BLaER1 (cell line): ENCODE measurements at regions not wholly inside any gene's neighbourhood (a gene's known extent, or its start where the extent isn't known, plus 50 kb on each side); places are given as distances from the start of the nearest gene placed in this dataset.
"Not testable (repeated sequence)": the region's sequence is repeated elsewhere in the genome, so short reads cannot be mapped to it uniquely, and the experiment has no call there.

Experiments
- H3K27ac ChIP-seq: shearing (Covaris generic); formaldehyde crosslinking; 2 replicates; pipeline ENCODE4 v1.8.1; 2022
- H3K27me3 ChIP-seq: shearing (Covaris generic); formaldehyde crosslinking; 2 replicates; pipeline ENCODE4 v1.8.1; 2022
- H3K36me3 ChIP-seq: shearing (Covaris generic); formaldehyde crosslinking; 2 replicates; pipeline ENCODE4 v1.8.1; 2022
- H3K4me1 ChIP-seq: shearing (Covaris generic); formaldehyde crosslinking; 2 replicates; pipeline ENCODE4 v1.8.1; 2022
- H3K4me2 ChIP-seq: shearing (Covaris generic); formaldehyde crosslinking; 2 replicates; pipeline ENCODE4 v1.8.1; 2022
- H3K4me3 ChIP-seq: shearing (Covaris generic); formaldehyde crosslinking; 2 replicates; pipeline ENCODE4 v1.8.1; 2022
- H3K9ac ChIP-seq: shearing (Covaris generic); formaldehyde crosslinking; 2 replicates; pipeline ENCODE4 v1.8.1; 2022
- H3K9me3 ChIP-seq: shearing (Covaris generic); formaldehyde crosslinking; 2 replicates; pipeline ENCODE4 v1.8.1; 2022
- H4K20me1 ChIP-seq: shearing (Covaris generic); formaldehyde crosslinking; 2 replicates; pipeline ENCODE4 v1.8.1; 2022
- Cebpa-rat ChIP-seq: shearing (Covaris generic); IDR thresholded peaks from 2 replicates; pipeline ENCODE4 v1.8.1; 2022

GRCh38 chr3:20543535-20544226, 357.7 kb upstream of the SGO1 start:
- Histone ChIP-seq H3K4me1 (no peaks in the 10 kb centered on the region), H3K4me2 (no peak overlapping the region), H3K27me3 (no peaks in the 10 kb centered on the region), H3K36me3 (no peaks in the 10 kb centered on the region), H3K9me3 (peaks cover 8% of the 10 kb centered on the region; the same call in 1 of the 2 replicates), H3K9ac (no peak overlapping the region), H3K4me3 (no peak overlapping the region), H4K20me1 (no peaks in the 10 kb centered on the region), H3K27ac (no peak overlapping the region)
- TF ChIP-seq Cebpa-rat: no peak

- Histone ChIP-seq H3K27ac (no peak overlapping the region), H3K4me3 (no peak overlapping the region), H3K36me3 (no peaks in the 10 kb centered on the region), H3K4me2 (no peak overlapping the region), H3K9me3 (no peaks in the 10 kb centered on the region), H3K9ac (no peak overlapping the region), H3K27me3 (no peaks in the 10 kb centered on the region), H4K20me1 (no peaks in the 10 kb centered on the region), H3K4me1 (no peaks in the 10 kb centered on the region)
- no peak for TF ChIP-seq Cebpa-rat
These were observed 354.1 kb upstream of the SGO1 start for GRCh38 chr3:20540066-20540465.

- H3K4me1 ChIP-seq: no peaks in the 10 kb centered on the region
- TF ChIP-seq Cebpa-rat: no peak
- no peak overlapping the region for H3K27ac ChIP-seq
- no peaks in the 10 kb centered on the region for H4K20me1 ChIP-seq
- H3K4me2 ChIP-seq: no peak overlapping the region
- H3K9ac ChIP-seq: no peak overlapping the region
- H3K36me3 ChIP-seq: no peaks in the 10 kb centered on the region
- no peak overlapping the region for H3K4me3 ChIP-seq
- no peaks in the 10 kb centered on the region for H3K9me3 ChIP-seq
- H3K27me3 ChIP-seq: no peaks in the 10 kb centered on the region
These were observed 353.7 kb upstream of the SGO1 start for GRCh38 chr3:20539666-20540065.

GRCh38 chr3:20537234-20537633, 351.2 kb upstream of the SGO1 start:
- Histone ChIP-seq H3K27me3 (no peaks in the 10 kb centered on the region), H3K4me3 (no peak overlapping the region), H3K36me3 (no peaks in the 10 kb centered on the region), H3K4me1 (no peaks in the 10 kb centered on the region), H3K4me2 (no peak overlapping the region), H3K27ac (no peak overlapping the region), H4K20me1 (no peaks in the 10 kb centered on the region), H3K9ac (no peak overlapping the region), H3K9me3 (no peaks in the 10 kb centered on the region)
- no peak for TF ChIP-seq Cebpa-rat

- Histone ChIP-seq H3K4me2 (no peak overlapping the region), H3K36me3 (no peaks in the 10 kb centered on the region), H3K27me3 (no peaks in the 10 kb centered on the region), H3K9ac (no peak overlapping the region), H3K27ac (no peak overlapping the region), H3K9me3 (no peaks in the 10 kb centered on the region), H4K20me1 (no peaks in the 10 kb centered on the region), H3K4me3 (no peak overlapping the region), H3K4me1 (no peaks in the 10 kb centered on the region)
- no peak for TF ChIP-seq Cebpa-rat
These were observed 343.9 kb upstream of the SGO1 start for GRCh38 chr3:20529911-20530310.

- H4K20me1 ChIP-seq: no peaks in the 10 kb centered on the region
- no peak for TF ChIP-seq Cebpa-rat
- no peaks in the 10 kb centered on the region for H3K27me3 ChIP-seq
- no peaks in the 10 kb centered on the region for H3K9me3 ChIP-seq
- no peak overlapping the region for H3K27ac ChIP-seq
- no peak overlapping the region for H3K4me2 ChIP-seq
- no peaks in the 10 kb centered on the region for H3K4me1 ChIP-seq
- no peak overlapping the region for H3K9ac ChIP-seq
- no peak overlapping the region for H3K4me3 ChIP-seq
- H3K36me3 ChIP-seq: no peaks in the 10 kb centered on the region
These were observed 342.3 kb upstream of the SGO1 start for GRCh38 chr3:20528180-20528770.

GRCh38 chr3:20527368-20527767, 341.4 kb upstream of the SGO1 start:
- no peaks in the 10 kb centered on the region for H3K4me1 ChIP-seq
- no peaks in the 10 kb centered on the region for H3K36me3 ChIP-seq
- H3K4me3 ChIP-seq: no peak overlapping the region
- no peak overlapping the region for H3K4me2 ChIP-seq
- no peaks in the 10 kb centered on the region for H3K9me3 ChIP-seq
- no peaks in the 10 kb centered on the region for H3K27me3 ChIP-seq
- TF ChIP-seq Cebpa-rat: no peak
- H3K9ac ChIP-seq: no peak overlapping the region
- no peaks in the 10 kb centered on the region for H4K20me1 ChIP-seq
- H3K27ac ChIP-seq: no peak overlapping the region

- no peaks in the 10 kb centered on the region for H3K36me3 ChIP-seq
- no peak overlapping the region for H3K27ac ChIP-seq
- no peaks in the 10 kb centered on the region for H3K27me3 ChIP-seq
- no peaks in the 10 kb centered on the region for H3K9me3 ChIP-seq
- no peak overlapping the region for H3K9ac ChIP-seq
- no peaks in the 10 kb centered on the region for H4K20me1 ChIP-seq
- H3K4me3 ChIP-seq: no peak overlapping the region
- no peak for TF ChIP-seq Cebpa-rat
- H3K4me2 ChIP-seq: no peak overlapping the region
- H3K4me1 ChIP-seq: no peaks in the 10 kb centered on the region
These were observed 338.3 kb upstream of the SGO1 start for GRCh38 chr3:20524328-20524727.

GRCh38 chr3:20523293-20523692, 337.3 kb upstream of the SGO1 start:
- Histone ChIP-seq H3K36me3 (no peaks in the 10 kb centered on the region), H3K9ac (no peak overlapping the region), H3K9me3 (no peaks in the 10 kb centered on the region), H3K27me3 (no peaks in the 10 kb centered on the region), H3K4me1 (no peaks in the 10 kb centered on the region), H3K4me3 (no peak overlapping the region), H4K20me1 (no peaks in the 10 kb centered on the region), H3K4me2 (no peak overlapping the region), H3K27ac (no peak overlapping the region)
- TF ChIP-seq Cebpa-rat: no peak

GRCh38 chr3:20517316-20517715, 331.3 kb upstream of the SGO1 start:
- H3K4me2 ChIP-seq, H3K4me1 ChIP-seq, H3K9me3 ChIP-seq, H3K4me3 ChIP-seq, H3K36me3 ChIP-seq, H3K27ac ChIP-seq, H3K9ac ChIP-seq, H4K20me1 ChIP-seq, H3K27me3 ChIP-seq: not testable (repeated sequence)

GRCh38 chr3:20516311-20516710, 330.3 kb upstream of the SGO1 start:
- Histone ChIP-seq H3K27me3 (no peaks in the 10 kb centered on the region), H3K4me1 (no peaks in the 10 kb centered on the region), H4K20me1 (no peaks in the 10 kb centered on the region), H3K4me2 (no peak overlapping the region), H3K4me3 (no peak overlapping the region), H3K27ac (no peak overlapping the region), H3K9ac (no peak overlapping the region), H3K9me3 (no peaks in the 10 kb centered on the region), H3K36me3 (no peaks in the 10 kb centered on the region)
- TF ChIP-seq Cebpa-rat: no peak
